H1 (cell line): ENCODE measurements at regions not wholly inside any gene's neighbourhood (a gene's known extent, or its start where the extent isn't known, plus 50 kb on each side); places are given as distances from the start of the nearest gene placed in this dataset.

Experiments used
- CTCF ChIA-PET: fragments of 300-600 bp; sonication (Branson Sonifier 250); formaldehyde crosslinking; loops from one replicate; lab custom pipeline; 2021; ENCODE audit not compliant: partially characterized antibody; lab: Charles Lee
- POLR2A ChIA-PET: fragments of 300-600 bp; sonication (Branson Sonifier 250); formaldehyde crosslinking; loops from one replicate; lab custom pipeline; 2021; ENCODE audit warnings: inconsistent platforms; ENCODE audit not compliant: partially characterized antibody; lab: Charles Lee
- DNase-seq, 2 experiments: peaks; one replicate each; pipeline versions ENCODE4 v3.0.0 to v3.0.0-alpha.2; 2010 to 2022; ENCODE audit warnings: low spot score in 2 of 2, low read depth in 1 of 2, mixed read lengths in 1 of 2
- FAIRE-seq: peaks from 2 replicates; lab custom pipeline; 2011; peaks lifted over from hg19 to GRCh38; lab: Jason Lieb, UNC
- H2AFZ ChIP-seq: 2 replicates; pipeline ENCODE4 v1.8.1; 2012; ENCODE audit warnings: low read length, inconsistent platforms
- H2AK5ac ChIP-seq: 2 replicates; pipeline ENCODE4 v1.6.1; 2013; ENCODE audit warnings: low read depth, low read length
- H2BK120ac ChIP-seq: replicated peaks from 2 replicates; pipeline ENCODE3; 2013; ENCODE audit warnings: low read depth, low read length, inconsistent platforms
- H2BK12ac ChIP-seq: 2 replicates; pipeline ENCODE4 v1.6.1; 2013; ENCODE audit warnings: low read depth, low read length
- H2BK15ac ChIP-seq: 2 replicates; pipeline ENCODE4 v1.6.1; 2013; ENCODE audit warnings: low read length
- H2BK20ac ChIP-seq: 2 replicates; pipeline ENCODE4 v1.6.1; 2013; ENCODE audit warnings: low read length
- H2BK5ac ChIP-seq: 2 replicates; pipeline ENCODE4 v1.6.1; 2013; ENCODE audit warnings: low read depth, low read length
- H3K14ac ChIP-seq: 2 replicates; pipeline ENCODE4 v1.6.1; 2013; ENCODE audit warnings: inconsistent platforms; ENCODE audit not compliant: insufficient read length
- H3K18ac ChIP-seq: 2 replicates; pipeline ENCODE4 v1.6.1; 2013; ENCODE audit warnings: low read length; ENCODE audit errors: extremely low read depth
- H3K23ac ChIP-seq: 2 replicates; pipeline ENCODE4 v1.6.1; 2013; ENCODE audit warnings: inconsistent platforms; ENCODE audit not compliant: insufficient read length
- H3K23me2 ChIP-seq: 2 replicates; pipeline ENCODE4 v1.6.1; 2013; ENCODE audit warnings: low read depth, low read length
- H3K27ac ChIP-seq: 2 replicates; pipeline ENCODE4 v1.6.1; 2011; ENCODE audit warnings: low read depth, low read length, inconsistent platforms
- H3K27me3 ChIP-seq, 4 experiments: replicated peaks in 1 of 4; 1 replicate in 1 of 4; 2 replicates in 3 of 4; pipeline versions ENCODE4 v1.6.1 to v1.8.1; 2011 to 2013; ENCODE audit warnings: low read length in 3 of 4, mild to moderate bottlenecking in 3 of 4, inconsistent platforms in 2 of 4, mixed read lengths in 2 of 4, moderate library complexity in 1 of 4; ENCODE audit not compliant: control insufficient read depth in 3 of 4, insufficient read depth in 3 of 4; ENCODE audit errors: extremely low read depth in 1 of 4
- H3K36me3 ChIP-seq, 4 experiments: 2 replicates each; pipeline versions ENCODE4 v1.6.1 to v1.8.1; 2011 to 2013; ENCODE audit warnings: mild to moderate bottlenecking in 4 of 4, low read length in 3 of 4, moderate library complexity in 2 of 4, control low read depth in 1 of 4, inconsistent platforms in 1 of 4; ENCODE audit not compliant: insufficient read depth in 4 of 4, control insufficient read depth in 2 of 4
- H3K4ac ChIP-seq: replicated peaks from 2 replicates; pipeline ENCODE3; 2013; ENCODE audit warnings: low read length, low read depth, mixed read lengths, inconsistent platforms; ENCODE audit not compliant: insufficient read length
- H3K4me1 ChIP-seq, 4 experiments: replicated peaks in 1 of 4; 1 replicate in 1 of 4; 2 replicates in 3 of 4; pipeline versions ENCODE4 v1.6.1 to v1.8.1; 2011 to 2013; ENCODE audit warnings: low read length in 3 of 4, inconsistent platforms in 2 of 4, mixed read lengths in 1 of 4; ENCODE audit not compliant: insufficient read depth in 4 of 4, control insufficient read depth in 3 of 4
- H3K4me2 ChIP-seq, 2 experiments: 2 replicates each; pipeline versions ENCODE4 v1.6.1 to v1.8.1; 2011 to 2013; ENCODE audit warnings: low read depth in 2 of 2, low read length in 2 of 2, control low read depth in 1 of 2, inconsistent platforms in 1 of 2, mild to moderate bottlenecking in 1 of 2; ENCODE audit not compliant: insufficient read depth in 1 of 2
- H3K4me3 ChIP-seq, 4 experiments: fragments of 200-600, 300-600 bp in 1 of 4; sonication (generic), shearing (Covaris generic), sonication (Bioruptor Twin) in 1 of 4; 2 replicates each; pipeline versions ENCODE4 v1.5.1 to v1.8.1; 2011 to 2016; ENCODE audit warnings: low read length in 4 of 4, low read depth in 3 of 4, control low read depth in 2 of 4, inconsistent platforms in 2 of 4, mild to moderate bottlenecking in 2 of 4, mixed read lengths in 1 of 4, moderate library complexity in 1 of 4; ENCODE audit not compliant: insufficient read depth in 2 of 4; ENCODE audit errors: extremely low read depth in 1 of 4
- H3K56ac ChIP-seq: replicated peaks from 2 replicates; pipeline ENCODE3; 2013; ENCODE audit warnings: low read depth, mild to moderate bottlenecking, mixed read lengths, low read length, inconsistent platforms; ENCODE audit not compliant: insufficient read length
- H3K79me1 ChIP-seq: 2 replicates; pipeline ENCODE4 v1.6.1; 2013; ENCODE audit warnings: low read depth, low read length, control low read depth
- H3K79me2 ChIP-seq, 2 experiments: 2 replicates each; pipeline versions ENCODE4 v1.6.1 to v1.8.1; 2012 to 2013; ENCODE audit warnings: low read length in 2 of 2, mild to moderate bottlenecking in 2 of 2, inconsistent platforms in 1 of 2; ENCODE audit not compliant: insufficient read depth in 2 of 2, control insufficient read depth in 1 of 2
- H3K9ac ChIP-seq, 4 experiments: replicated peaks in 1 of 4; 1 replicate in 1 of 4; 2 replicates in 3 of 4; pipeline versions ENCODE4 v1.6.1 to v1.8.1; 2011 to 2013; ENCODE audit warnings: low read depth in 3 of 4, low read length in 3 of 4, control low read depth in 2 of 4, mild to moderate bottlenecking in 2 of 4, moderate library complexity in 2 of 4, inconsistent platforms in 1 of 4; ENCODE audit errors: extremely low read depth in 1 of 4
- H3K9me3 ChIP-seq, 2 experiments: 2 replicates each; pipeline versions ENCODE4 v1.6.1 to v1.8.1; 2012 to 2013; ENCODE audit warnings: mild to moderate bottlenecking in 2 of 2, moderate library complexity in 2 of 2, control low read depth in 1 of 2, inconsistent platforms in 1 of 2, low read depth in 1 of 2, low read length in 1 of 2, mixed read lengths in 1 of 2; ENCODE audit not compliant: insufficient read depth in 2 of 2
- H4K20me1 ChIP-seq, 2 experiments: replicated peaks in 1 of 2; 2 replicates each; pipeline versions ENCODE3 to v1.8.1; 2011 to 2013; ENCODE audit warnings: inconsistent platforms in 2 of 2, low read length in 2 of 2, mild to moderate bottlenecking in 1 of 2; ENCODE audit not compliant: insufficient read depth in 2 of 2, control insufficient read depth in 1 of 2
- H4K5ac ChIP-seq: 2 replicates; pipeline ENCODE4 v1.6.1; 2013; ENCODE audit warnings: low read length, low read depth, mixed read lengths, inconsistent platforms; ENCODE audit not compliant: insufficient read length
- H4K8ac ChIP-seq: 2 replicates; pipeline ENCODE4 v1.8.0; 2013; ENCODE audit warnings: mild to moderate bottlenecking, moderate library complexity, low read length, inconsistent platforms; ENCODE audit not compliant: insufficient read depth; ENCODE audit errors: extremely low read depth
- H4K91ac ChIP-seq: replicated peaks from 2 replicates; pipeline ENCODE3; 2013; ENCODE audit warnings: low read length, mixed read lengths, inconsistent platforms; ENCODE audit not compliant: insufficient read length
- CREB1 ChIP-seq: IDR thresholded peaks from 2 replicates; pipeline ENCODE4 v1.6.1; 2012; ENCODE audit warnings: inconsistent platforms
- E2F6 ChIP-seq: IDR thresholded peaks from 2 replicates; pipeline ENCODE4 v1.6.1; 2012; ENCODE audit warnings: inconsistent platforms
- MAX ChIP-seq: IDR thresholded peaks from 2 replicates; pipeline ENCODE4 v1.6.1; 2012; ENCODE audit warnings: inconsistent platforms
- SIN3A ChIP-seq, 2 experiments: IDR thresholded peaks in 1 of 2; conservative IDR thresholded peaks in 1 of 2; 2 replicates each; pipeline ENCODE4 v1.6.1; 2011 to 2012; ENCODE audit warnings: low read length in 2 of 2, improper control_type of control experiment in 1 of 2, low read depth in 1 of 2, mild to moderate bottlenecking in 1 of 2
- WGBS, 2 experiments: shearing (Covaris generic) in 1 of 2; methylation state at CpG; one replicate each; pipeline versions ENCODE4 v1.1.6 to v1.1.7; 2013 to 2015; ENCODE audit warnings: low lambda C conversion rate in 2 of 2, mixed read lengths in 2 of 2, inconsistent platforms in 1 of 2, low coverage in 1 of 2, missing lambda C conversion rate in 1 of 2; ENCODE audit not compliant: insufficient replicate concordance in 2 of 2, insufficient coverage in 1 of 2, insufficient read length in 1 of 2; ENCODE audit errors: extremely low coverage in 1 of 2, missing lambda C conversion rate in 1 of 2; 5-methylcytosine and 5-hydroxymethylcytosine counted together

- no peak for FAIRE-seq
- Histone ChIP-seq H4K20me1 (no peaks in the 10 kb centered on the region), H3K27ac (no peak overlapping the region), H3K9ac (no peak overlapping the region; a peak in 1 of 7 replicates), H3K27me3 (peaks cover 0 to 15% (median 12%) of the 10 kb centered on the region in 4 experiments; a peak in 3 of 7 replicates), H3K14ac (no peak overlapping the region), H2BK5ac (peak overlapping the region; percentile 94; the same call in 1 of the 2 replicates), H3K23ac (no peak overlapping the region), H3K4me2 (peak overlapping the region; percentile 40 to 82), H3K9me3 (no peaks in the 10 kb centered on the region), H4K8ac (no peak overlapping the region; the same call in 1 of the 2 replicates), H3K4me1 (peaks cover 19 to 40% (median 29%) of the 10 kb centered on the region in 4 experiments), H3K18ac (peak overlapping the region; percentile 85; the same call in 1 of the 2 replicates), H3K79me2 (0 out of 4 replicates have a peak, but pooled peaks cover 0 to 2% of the 10 kb centered on the region in 2 experiments), H4K5ac (no peak overlapping the region), H3K79me1 (peaks cover 2% of the 10 kb centered on the region; the same call in 1 of the 2 replicates), H4K91ac (peak overlapping the region; percentile 94), H3K4ac (no peak overlapping the region), H3K36me3 (no peaks in the 10 kb centered on the region), H3K4me3 (peak overlapping the region in 1 of 4 experiments; percentile 30; a peak in 2 of 8 replicates), H2AK5ac (peak overlapping the region; percentile 99), H2BK20ac (peak overlapping the region; percentile 98), H2BK12ac (peak overlapping the region; percentile 100; the same call in 1 of the 2 replicates), H2AFZ (0 out of 2 replicates have a peak overlapping the region, but pooled peaks have one; percentile 55), H3K56ac (no peak overlapping the region), H2BK120ac (no peak overlapping the region), H3K23me2 (peaks cover 10% of the 10 kb centered on the region), H2BK15ac (peak overlapping the region; percentile 84; the same call in 1 of the 2 replicates)
- DNase-seq: no peak
- 72% methylated on average over 21 of the region's 23 CpGs; no CpG with 5 or more reads in 1 of the 2 experiments for WGBS, 2 experiments
- TF ChIP-seq CREB1: no peak
- no peak for TF ChIP-seq E2F6
- TF ChIP-seq SIN3A (conservative IDR thresholded peaks at IDR 0.05 in 1 of 2, IDR thresholded peaks at IDR 0.05 in 1 of 2; ENCODE audit: low read depth in 1 of 2, low read length in 2 of 2): no peak
- 0 out of 2 replicates have a peak, but pooled peaks have one; percentile 24 for TF ChIP-seq MAX
- ChIA-PET POLR2A (interaction anchor here (0.5 to 5.9 kb wide), 8 partner anchors 9 to 1211 kb away, joined by 3 to 36 read pairs (median 4); no protein-coding TSS in a partner anchor), CTCF (interaction anchor here (0.5 to 8.1 kb wide), 16 partner anchors 9 to 374 kb away, joined by 3 to 77 read pairs (median 5); no protein-coding TSS in a partner anchor)
Measured at GRCh38 chr17:34154961-34155730, 99.9 kb upstream of the CCL2 start.
